ENCODE measurements at regions not wholly inside any gene's neighbourhood (a gene's known extent, or its start where the extent isn't known, plus 50 kb on each side); places are given as distances from the start of the nearest gene placed in this dataset.

DNA sequence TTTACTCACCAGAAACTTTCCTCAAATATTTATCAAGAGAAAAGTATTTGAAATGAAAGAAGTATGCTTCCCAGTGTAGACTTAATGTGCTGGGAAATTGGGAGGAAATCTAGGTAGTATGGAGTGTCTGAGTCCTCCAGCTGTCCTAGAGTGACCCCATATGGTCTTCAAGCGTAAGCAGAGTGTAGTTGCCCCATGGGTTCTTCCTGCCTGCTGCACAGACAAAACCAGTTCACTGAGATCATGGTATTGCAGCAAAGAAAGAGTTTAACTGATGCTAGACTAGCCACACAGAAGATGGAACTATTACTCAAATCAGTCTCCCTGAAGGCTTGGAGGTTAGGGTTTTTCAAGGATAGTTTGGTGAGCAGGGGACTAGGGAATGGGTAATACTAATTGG lies 114.9 kb upstream of the PRLR start:
- Histone ChIP-seq H3K14ac (replicated peaks; ENCODE audit: low read depth, low read length) (no peak overlapping the region), H2BK5ac (ENCODE audit: low read depth, low read length, poor library complexity, severe bottlenecking) (no peak overlapping the region), H4K5ac (ENCODE audit: low read depth, low read length) (no peak overlapping the region), H2BK20ac (ENCODE audit: low read depth, low read length) (no peak overlapping the region), H3K36me3 (ENCODE audit: control insufficient read depth, insufficient read depth, low read length) (no peaks in the 10 kb centered on the region), H4K8ac (ENCODE audit: low read depth in 2 of 2, low read length in 2 of 2) (no peak overlapping the region), H3K4ac (ENCODE audit: low read depth, low read length) (no peak overlapping the region), H2BK15ac (ENCODE audit: low read depth, low read length) (no peak overlapping the region), H3K9me3 (ENCODE audit: control insufficient read depth, insufficient read depth, low read length) (no peaks in the 10 kb centered on the region), H4K91ac (ENCODE audit: insufficient read depth, low read depth, low read length) (no peak overlapping the region), H2BK120ac (ENCODE audit: low read depth, low read length) (no peak overlapping the region), H2AK5ac (ENCODE audit: low read depth, low read length) (no peak overlapping the region), H3K27ac (ENCODE audit: insufficient read depth, low read length) (no peak overlapping the region), H3K4me2 (ENCODE audit: low read depth, low read length) (no peak overlapping the region), H3K18ac (ENCODE audit: low read depth, low read length) (no peak overlapping the region), H3K79me1 (ENCODE audit: low read depth in 1 of 2, low read length in 2 of 2) (no peaks in the 10 kb centered on the region), H3K9me1 (ENCODE audit: insufficient read depth, low read length) (no peaks in the 10 kb centered on the region), H3K9ac (ENCODE audit: low read depth, low read length) (no peak overlapping the region), H3K4me1 (ENCODE audit: control insufficient read depth, insufficient read depth, low read length) (no peaks in the 10 kb centered on the region), H2AFZ (replicated peaks; ENCODE audit: low read length, poor library complexity) (no peak overlapping the region), H3K56ac (ENCODE audit: extremely low read depth, insufficient read depth, low read length) (no peak overlapping the region), H3K4me3 (ENCODE audit: insufficient read depth, low read depth, low read length) (no peak overlapping the region), H3K27me3 (ENCODE audit: control insufficient read depth, insufficient read depth, low read length) (no peaks in the 10 kb centered on the region), H3K23ac (ENCODE audit: low read depth, low read length) (no peak overlapping the region), H4K20me1 (ENCODE audit: insufficient read depth, low read length) (no peaks in the 10 kb centered on the region), H2AK9ac (replicated peaks; ENCODE audit: low read depth, low read length, poor library complexity) (no peak overlapping the region)
- CTCF ChIA-PET, result no interaction called here
- DNase-seq (no peak), ATAC-seq (ENCODE audit: low read depth) (no peak)
- dilution Hi-C loops (cut with HindIII; ENCODE audit: low sequenced_read_pairs, unreplicated experiment) (no loop called here), in situ Hi-C loops (cut with MboI; ENCODE audit: low sequenced_read_pairs) (no loop called here), intact Hi-C loops (cut with micrococcal nuclease) (no loop called here)
- no TSS peak for BruUV-seq (replicated peaks)
- POLR2A ChIA-PET (ENCODE audit: unreplicated experiment), result no interaction called here
- no CpG with 5 or more reads among the region's 1 CpG for WGBS, 2 experiments (ENCODE audit: extremely low coverage in 2 of 2, insufficient read length in 1 of 2)
- TF ChIP-seq, protein P1, sequence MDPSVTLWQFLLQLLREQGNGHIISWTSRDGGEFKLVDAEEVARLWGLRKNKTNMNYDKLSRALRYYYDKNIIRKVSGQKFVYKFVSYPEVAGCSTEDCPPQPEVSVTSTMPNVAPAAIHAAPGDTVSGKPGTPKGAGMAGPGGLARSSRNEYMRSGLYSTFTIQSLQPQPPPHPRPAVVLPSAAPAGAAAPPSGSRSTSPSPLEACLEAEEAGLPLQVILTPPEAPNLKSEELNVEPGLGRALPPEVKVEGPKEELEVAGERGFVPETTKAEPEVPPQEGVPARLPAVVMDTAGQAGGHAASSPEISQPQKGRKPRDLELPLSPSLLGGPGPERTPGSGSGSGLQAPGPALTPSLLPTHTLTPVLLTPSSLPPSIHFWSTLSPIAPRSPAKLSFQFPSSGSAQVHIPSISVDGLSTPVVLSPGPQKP (IDR thresholded peaks at IDR 0.05; ENCODE audit: borderline replicate concordance, low read depth, low read length), result no peak
- TF ChIP-seq POLR2A (IDR thresholded peaks at IDR 0.05; ENCODE audit: low read depth, low read length) (no peak), RFX5 (IDR thresholded peaks at IDR 0.05; ENCODE audit: low read depth, low read length) (no peak), MXI1 (IDR thresholded peaks at IDR 0.05; ENCODE audit: borderline replicate concordance, low read depth, low read length) (no peak), BHLHE40 (IDR thresholded peaks at IDR 0.05; ENCODE audit: low read depth, low read length) (no peak), MAZ (IDR thresholded peaks at IDR 0.05; ENCODE audit: borderline replicate concordance, low read depth, low read length) (no peak), MAFK (IDR thresholded peaks at IDR 0.05; ENCODE audit: low read depth, low read length) (no peak), CHD1 (IDR thresholded peaks at IDR 0.05; ENCODE audit: low read depth, low read length) (no peak), NFE2L2 (IDR thresholded peaks at IDR 0.05; ENCODE audit: low read depth, low read length) (no peak), FOS (IDR thresholded peaks at IDR 0.05; ENCODE audit: low read depth, low read length) (no peak), RAD21 (IDR thresholded peaks at IDR 0.05; ENCODE audit: low read length) (no peak), RCOR1 (IDR thresholded peaks at IDR 0.05; ENCODE audit: insufficient replicate concordance, low read length) (no peak), SMC3 (IDR thresholded peaks at IDR 0.05; ENCODE audit: low read depth, low read length) (no peak), CEBPB (IDR thresholded peaks at IDR 0.05; ENCODE audit: low read depth, low read length) (no peak)
- TF ChIP-seq, protein P2, sequence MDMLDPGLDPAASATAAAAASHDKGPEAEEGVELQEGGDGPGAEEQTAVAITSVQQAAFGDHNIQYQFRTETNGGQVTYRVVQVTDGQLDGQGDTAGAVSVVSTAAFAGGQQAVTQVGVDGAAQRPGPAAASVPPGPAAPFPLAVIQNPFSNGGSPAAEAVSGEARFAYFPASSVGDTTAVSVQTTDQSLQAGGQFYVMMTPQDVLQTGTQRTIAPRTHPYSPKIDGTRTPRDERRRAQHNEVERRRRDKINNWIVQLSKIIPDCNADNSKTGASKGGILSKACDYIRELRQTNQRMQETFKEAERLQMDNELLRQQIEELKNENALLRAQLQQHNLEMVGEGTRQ (IDR thresholded peaks at IDR 0.05; ENCODE audit: low read depth, low read length), result no peak
- TF ChIP-seq, protein P3, sequence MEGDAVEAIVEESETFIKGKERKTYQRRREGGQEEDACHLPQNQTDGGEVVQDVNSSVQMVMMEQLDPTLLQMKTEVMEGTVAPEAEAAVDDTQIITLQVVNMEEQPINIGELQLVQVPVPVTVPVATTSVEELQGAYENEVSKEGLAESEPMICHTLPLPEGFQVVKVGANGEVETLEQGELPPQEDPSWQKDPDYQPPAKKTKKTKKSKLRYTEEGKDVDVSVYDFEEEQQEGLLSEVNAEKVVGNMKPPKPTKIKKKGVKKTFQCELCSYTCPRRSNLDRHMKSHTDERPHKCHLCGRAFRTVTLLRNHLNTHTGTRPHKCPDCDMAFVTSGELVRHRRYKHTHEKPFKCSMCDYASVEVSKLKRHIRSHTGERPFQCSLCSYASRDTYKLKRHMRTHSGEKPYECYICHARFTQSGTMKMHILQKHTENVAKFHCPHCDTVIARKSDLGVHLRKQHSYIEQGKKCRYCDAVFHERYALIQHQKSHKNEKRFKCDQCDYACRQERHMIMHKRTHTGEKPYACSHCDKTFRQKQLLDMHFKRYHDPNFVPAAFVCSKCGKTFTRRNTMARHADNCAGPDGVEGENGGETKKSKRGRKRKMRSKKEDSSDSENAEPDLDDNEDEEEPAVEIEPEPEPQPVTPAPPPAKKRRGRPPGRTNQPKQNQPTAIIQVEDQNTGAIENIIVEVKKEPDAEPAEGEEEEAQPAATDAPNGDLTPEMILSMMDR (conservative IDR thresholded peaks at IDR 0.05; ENCODE audit: low read depth, low read length), result no peak

All from IMR-90 (cell line).